ENCODE measurements at regions not wholly inside any gene's neighbourhood (a gene's known extent, or its start where the extent isn't known, plus 50 kb on each side); places are given as distances from the start of the nearest gene placed in this dataset.
"Not testable (repeated sequence)": the region's sequence is repeated elsewhere in the genome, so short reads cannot be mapped to it uniquely, and the experiment has no call there.

GRCh38 chr6:27829453-27830211 lies 82.6 kb downstream of the OR2B2 start:
- DNase-seq (ENCODE audit: low read depth, low spot score): no peak
- H3K4me3 ChIP-seq (ENCODE audit: low read length): peak overlapping the region; percentile 59

GRCh38 chr6:27827477-27827876 lies 84.7 kb downstream of the OR2B2 start:
- DNase-seq (ENCODE audit: low read depth, low spot score); H3K4me3 ChIP-seq (ENCODE audit: low read length): not testable (repeated sequence)

GRCh38 chr6:27826612-27826985 lies 85.6 kb downstream of the OR2B2 start:
- not testable (repeated sequence) for DNase-seq (ENCODE audit: low read depth, low spot score); H3K4me3 ChIP-seq (ENCODE audit: low read length)

- not testable (repeated sequence) for H3K4me3 ChIP-seq (ENCODE audit: low read length); DNase-seq (ENCODE audit: low read depth, low spot score)
These were observed 86.2 kb downstream of the OR2B2 start for GRCh38 chr6:27825848-27826611.

- no peak for DNase-seq (ENCODE audit: low read depth, low spot score)
- H3K4me3 ChIP-seq (ENCODE audit: low read length): peak overlapping the region; percentile 69
These were observed 87.0 kb downstream of the OR2B2 start for GRCh38 chr6:27825025-27825793.

GRCh38 chr6:27824211-27825024 lies 87.8 kb downstream of the OR2B2 start:
- peak overlapping the region; percentile 69 for H3K4me3 ChIP-seq (ENCODE audit: low read length)
- peak; percentile 82 for DNase-seq (ENCODE audit: low read depth, low spot score)

- not testable (repeated sequence) for DNase-seq (ENCODE audit: low read depth, low spot score)
These were observed 88.4 kb downstream of the OR2B2 start for GRCh38 chr6:27823714-27824210.

GRCh38 chr6:27816906-27817305 lies 95.3 kb downstream of the OR2B2 start:
- no peak overlapping the region for H3K4me3 ChIP-seq (ENCODE audit: low read length)
- no peak for DNase-seq (ENCODE audit: low read depth, low spot score)

More at GRCh38 chr6:27823714-27824210, 88.4 kb downstream of the OR2B2 start:
- H3K4me3 ChIP-seq (ENCODE audit: low read length): peak overlapping the region; percentile 30

GRCh38 chr6:27814665-27815424 lies 97.4 kb downstream of the OR2B2 start:
- H3K4me3 ChIP-seq (ENCODE audit: low read length): peak overlapping the region; percentile 31
- peak; percentile 97 for DNase-seq (ENCODE audit: low read depth, low spot score)

GRCh38 chr6:27814415-27814664 lies 97.9 kb downstream of the OR2B2 start:
- H3K4me3 ChIP-seq (ENCODE audit: low read length): peak overlapping the region; percentile 45
- not testable (repeated sequence) for DNase-seq (ENCODE audit: low read depth, low spot score)

- no peak for DNase-seq (ENCODE audit: low read depth, low spot score)
- H3K4me3 ChIP-seq (ENCODE audit: low read length): no peak overlapping the region
These were observed 99.2 kb downstream of the OR2B2 start for GRCh38 chr6:27812805-27813492.

- H3K4me3 ChIP-seq (ENCODE audit: low read length): no peak overlapping the region
- DNase-seq (ENCODE audit: low read depth, low spot score): no peak
These were observed 100.0 kb downstream of the OR2B2 start for GRCh38 chr6:27812078-27812804.

- H3K4me3 ChIP-seq (ENCODE audit: low read length): peak overlapping the region; percentile 67
- DNase-seq (ENCODE audit: low read depth, low spot score): no peak
These were observed 100.8 kb downstream of the OR2B2 start for GRCh38 chr6:27811451-27811772.

- DNase-seq (ENCODE audit: low read depth, low spot score): peak; percentile 85
- H3K4me3 ChIP-seq (ENCODE audit: low read length): peak overlapping the region; percentile 67
These were observed 101.3 kb downstream of the OR2B2 start for GRCh38 chr6:27810768-27811450.

- DNase-seq (ENCODE audit: low read depth, low spot score): peak; percentile 99
- H3K4me3 ChIP-seq (ENCODE audit: low read length): peak overlapping the region; percentile 67
These were observed 102.0 kb downstream of the OR2B2 start for GRCh38 chr6:27809939-27810767.

Measured in Jurkat, Clone E6-1 (cell line).